ENCODE measurements at regions not wholly inside any gene's neighbourhood (a gene's known extent, or its start where the extent isn't known, plus 50 kb on each side); places are given as distances from the start of the nearest gene placed in this dataset.

DNA sequence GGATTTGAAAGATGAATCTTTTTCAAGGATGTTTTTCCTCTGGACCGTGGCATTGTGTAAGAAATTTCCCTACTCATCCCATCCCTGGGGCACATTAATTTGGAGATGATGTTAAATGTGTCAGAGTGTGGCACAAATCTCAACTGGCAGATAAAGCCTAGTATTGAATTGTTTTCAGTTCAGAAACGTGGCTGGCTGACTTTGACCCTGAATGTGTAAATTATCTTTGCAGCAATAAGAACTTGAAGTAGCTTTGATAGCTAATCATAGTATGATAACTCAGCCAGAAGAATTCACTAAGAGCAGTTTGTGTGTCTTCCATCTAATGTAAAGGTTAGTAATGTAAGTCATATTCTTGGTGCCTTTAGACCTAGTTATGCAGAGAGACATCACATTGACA is 238.4 kb upstream of the DMRT1 start:
- TF ChIP-seq ELF4 (IDR thresholded peaks at IDR 0.05), result no peak
- no peak for TF ChIP-seq ARNT (IDR thresholded peaks at IDR 0.05)
- no peak for TF ChIP-seq SUZ12 (IDR thresholded peaks at IDR 0.05)
- TF ChIP-seq FOXA1 (IDR thresholded peaks at IDR 0.05), result no peak
- TF ChIP-seq CTBP1 (IDR thresholded peaks at IDR 0.05; ENCODE audit: borderline replicate concordance), result no peak
- no peak for TF ChIP-seq TARDBP (IDR thresholded peaks at IDR 0.05)
- no peak for TF ChIP-seq BHLHE40 (IDR thresholded peaks at IDR 0.05; ENCODE audit: borderline replicate concordance)

All from HEK293T (cell line).